HG02623 (cell line): ENCODE measurements at regions not wholly inside any gene's neighbourhood (a gene's known extent, or its start where the extent isn't known, plus 50 kb on each side); places are given as distances from the start of the nearest gene placed in this dataset.

Experiments
- ATAC-seq: cut with Tn5 transposase; IDR thresholded peaks from one replicate; pipeline ENCODE4 v1.9.1; 2021; ENCODE audit warnings: moderate library complexity; ENCODE audit not compliant: unreplicated experiment

- ATAC-seq: no peak
Observed at GRCh38 chr11:127898422-127899365, 688.7 kb downstream of the ETS1 start.

GRCh38 chr11:127895776-127896175 is 691.6 kb downstream of the ETS1 start:
- no peak for ATAC-seq

DNA sequence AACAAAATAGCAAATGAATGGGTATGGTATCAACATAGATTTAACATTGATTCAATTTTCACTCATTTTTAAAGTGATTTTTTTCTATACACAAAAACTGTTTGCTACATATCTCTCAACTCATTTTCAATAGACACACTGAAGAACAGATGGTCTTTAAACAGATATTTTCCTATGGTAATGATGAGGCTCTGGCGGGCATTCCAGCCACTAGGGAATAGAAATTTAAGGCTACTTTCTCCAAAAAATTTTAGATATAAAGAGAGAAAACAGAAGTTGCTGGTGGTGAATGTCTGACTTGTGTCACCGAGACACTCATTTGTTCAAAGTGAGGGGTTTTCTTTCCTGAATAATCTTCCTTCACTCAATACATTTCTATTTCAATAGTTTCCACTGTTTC is 693.0 kb downstream of the ETS1 start:
- ATAC-seq: no peak

DNA sequence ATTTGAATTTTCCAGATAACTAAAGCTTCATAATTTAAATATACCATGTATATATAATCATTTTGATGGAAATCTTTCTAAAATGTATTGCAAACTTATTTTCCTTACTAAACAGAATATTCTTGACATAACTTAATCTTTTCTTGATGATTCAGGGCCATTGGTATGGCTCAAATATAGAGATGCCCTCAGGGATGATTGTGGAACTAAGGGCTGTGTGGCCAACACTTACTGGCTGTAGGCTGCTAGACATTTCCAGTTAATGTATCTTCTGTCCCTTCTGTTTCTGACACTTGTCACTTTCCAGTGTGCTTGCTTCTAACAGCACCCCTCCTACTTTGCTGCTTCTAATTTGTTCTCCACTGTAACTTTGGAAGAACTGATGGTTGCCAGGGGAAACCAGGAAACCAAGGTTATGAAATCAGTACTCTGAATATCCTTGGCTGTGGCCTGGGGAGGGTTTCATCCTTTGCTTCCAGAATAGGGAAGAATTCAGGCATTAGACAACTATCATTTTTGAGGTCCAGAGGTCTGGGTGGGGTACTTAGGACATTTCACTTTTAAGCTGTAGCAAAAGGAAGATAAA is 697.2 kb downstream of the ETS1 start:
- no peak for ATAC-seq

- no peak for ATAC-seq
Observed at GRCh38 chr11:127888386-127888785, 699.0 kb downstream of the ETS1 start.

DNA sequence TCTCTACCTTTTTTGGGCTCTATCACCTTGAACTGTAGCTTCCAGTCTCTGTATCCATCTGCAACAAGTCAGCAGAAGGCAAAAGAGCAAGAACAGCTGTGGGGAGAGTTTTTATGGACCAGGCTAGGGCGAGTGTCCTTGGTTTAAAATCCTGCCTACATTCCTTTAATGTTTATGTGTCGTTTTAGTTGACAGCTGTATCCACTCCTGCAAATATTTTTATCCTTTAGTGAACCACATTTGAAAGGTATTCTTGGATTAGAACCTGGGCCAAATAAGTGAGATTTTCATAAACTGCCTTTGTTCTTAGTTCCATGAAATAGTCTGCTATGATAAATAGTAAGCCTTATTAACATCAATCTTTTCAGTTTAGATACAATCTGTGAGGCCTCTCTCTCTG is 712.2 kb downstream of the ETS1 start:
- ATAC-seq: no peak

DNA sequence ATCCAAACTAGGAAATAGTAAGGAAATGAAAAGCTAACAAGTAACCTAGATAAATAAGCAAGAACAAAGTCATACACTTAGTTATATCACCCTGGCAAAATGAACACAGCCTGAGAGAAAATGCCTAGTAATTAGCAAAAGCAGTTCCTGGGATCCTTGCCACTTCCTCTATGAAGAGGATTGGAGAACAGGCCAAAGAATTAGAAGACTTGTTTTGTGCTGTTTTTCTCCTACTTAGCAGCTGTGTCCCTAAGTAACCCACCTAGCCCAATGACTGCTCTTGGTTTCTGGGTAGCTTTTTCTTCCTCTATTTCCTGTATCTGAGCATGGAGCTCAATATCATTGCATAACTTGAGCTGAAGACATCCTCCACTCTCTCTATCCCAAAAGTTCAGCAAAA is 713.9 kb downstream of the ETS1 start:
- ATAC-seq: no peak

- no peak for ATAC-seq
Observed at GRCh38 chr11:127866109-127866508, 721.2 kb downstream of the ETS1 start.

DNA sequence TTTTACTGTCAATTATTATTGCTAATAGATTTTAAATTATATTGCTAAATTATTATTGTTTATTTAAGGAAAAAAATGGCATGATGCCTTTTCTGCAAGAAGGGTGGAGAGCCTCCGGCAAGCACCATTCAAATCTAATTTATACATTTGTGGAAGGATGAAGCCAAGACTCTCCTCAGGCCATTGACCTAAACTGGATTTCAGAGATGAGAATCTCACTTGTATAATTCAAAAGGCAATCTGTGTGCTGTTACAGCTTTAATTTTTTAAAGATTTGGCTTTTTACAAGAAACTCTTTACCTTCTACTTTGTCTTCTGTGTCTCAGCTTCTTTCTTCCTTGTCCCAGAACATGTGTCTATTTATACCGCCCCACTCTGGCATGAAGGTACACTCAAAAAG is 722.5 kb downstream of the ETS1 start:
- ATAC-seq: no peak

DNA sequence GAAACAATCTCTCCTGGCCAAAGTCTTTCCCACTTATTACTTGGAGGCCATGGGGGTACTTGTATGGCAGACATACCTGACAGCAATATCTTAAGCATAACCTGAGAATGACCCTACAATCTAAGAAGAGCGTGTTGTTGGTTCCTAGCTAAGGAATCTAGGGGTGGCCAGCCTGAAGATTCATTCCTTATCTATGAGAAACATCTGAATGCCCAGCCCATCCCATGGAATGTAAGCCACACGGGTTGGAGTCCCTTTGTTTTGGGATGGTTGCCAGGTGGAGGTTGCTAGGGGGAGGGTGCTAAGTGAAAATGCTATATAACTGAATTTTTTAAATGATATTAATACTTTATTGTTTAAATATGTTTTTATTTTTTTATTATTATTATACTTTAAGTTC is 725.0 kb downstream of the ETS1 start:
- ATAC-seq: no peak

DNA sequence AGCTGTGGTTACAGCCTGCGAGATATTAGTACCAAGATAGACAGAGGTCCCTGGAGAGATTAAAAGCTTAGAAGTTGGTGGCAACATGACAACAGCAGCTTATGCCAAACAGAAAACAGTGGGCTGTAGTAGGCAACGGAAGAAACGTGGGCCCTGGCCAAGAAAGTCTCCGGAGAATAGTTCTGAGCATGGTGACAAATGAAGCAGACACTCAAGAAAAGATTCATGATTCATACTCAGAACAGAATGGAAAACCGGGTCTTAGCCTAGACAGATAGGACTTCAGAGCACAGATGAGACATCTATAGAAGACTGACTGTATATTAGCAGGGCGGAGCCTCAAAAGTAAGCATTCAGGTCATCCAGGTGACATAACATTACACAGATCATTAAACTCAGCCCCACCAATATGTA is 727.4 kb downstream of the ETS1 start:
- no peak for ATAC-seq

DNA sequence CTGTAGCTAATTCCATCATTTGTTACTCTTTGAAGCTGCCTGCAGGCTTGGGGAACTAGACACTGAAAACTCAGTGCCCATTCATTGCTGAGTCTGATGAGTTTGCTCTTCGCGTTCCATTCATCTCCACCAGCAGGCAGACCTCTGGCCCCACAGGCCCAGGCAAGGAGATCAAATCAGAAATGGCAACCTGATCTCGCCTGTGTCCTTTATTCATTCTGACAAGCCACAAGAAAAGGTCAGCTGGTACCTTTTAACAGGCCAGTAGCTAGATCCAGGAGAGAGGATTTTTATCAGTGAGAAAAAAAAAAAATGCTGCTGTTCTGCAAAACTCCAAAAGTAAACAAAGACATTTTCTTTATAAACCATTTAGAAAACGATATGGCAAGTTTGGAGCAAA is 742.5 kb downstream of the ETS1 start:
- ATAC-seq: no peak

DNA sequence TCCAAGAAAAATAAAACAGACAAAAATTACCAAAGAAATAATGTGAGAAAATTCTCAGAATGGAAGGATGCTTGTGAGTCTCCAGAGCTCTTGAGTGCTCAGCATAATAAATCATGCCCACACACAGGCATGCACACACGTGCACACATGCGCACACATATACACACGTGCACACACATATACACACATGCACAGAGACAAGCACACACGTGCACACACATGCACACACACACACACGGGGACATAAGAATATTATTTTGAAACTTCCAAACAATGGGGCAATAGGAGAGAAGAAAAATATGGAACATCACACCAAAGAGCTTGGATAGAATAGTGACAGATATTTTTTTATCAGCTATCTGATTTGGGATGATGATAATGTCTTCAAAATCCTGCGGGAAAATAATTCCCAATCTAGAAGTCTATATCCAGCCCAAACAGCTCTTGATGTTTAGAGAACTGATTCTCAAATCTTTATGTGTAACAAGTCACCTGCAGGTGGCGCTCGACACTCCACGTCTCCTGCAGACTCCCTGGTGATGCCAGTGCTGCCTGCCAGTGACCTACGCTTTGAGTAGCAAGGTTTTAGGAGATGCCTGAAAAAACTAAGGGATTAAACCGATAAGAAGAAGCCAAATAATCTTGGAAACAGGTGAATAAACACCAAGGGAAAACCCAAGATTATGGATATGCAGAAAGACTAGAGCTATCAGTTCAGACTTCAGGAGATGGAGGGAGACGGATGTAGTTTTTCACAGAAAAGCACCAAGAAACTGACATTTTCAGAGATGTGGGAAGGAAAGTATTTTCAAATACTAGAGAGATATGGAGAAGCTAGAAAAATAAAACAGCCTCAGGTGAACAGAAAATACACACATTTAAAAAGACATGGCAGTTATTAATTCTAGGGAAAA is 743.6 kb downstream of the ETS1 start:
- ATAC-seq: peak; percentile 75

DNA sequence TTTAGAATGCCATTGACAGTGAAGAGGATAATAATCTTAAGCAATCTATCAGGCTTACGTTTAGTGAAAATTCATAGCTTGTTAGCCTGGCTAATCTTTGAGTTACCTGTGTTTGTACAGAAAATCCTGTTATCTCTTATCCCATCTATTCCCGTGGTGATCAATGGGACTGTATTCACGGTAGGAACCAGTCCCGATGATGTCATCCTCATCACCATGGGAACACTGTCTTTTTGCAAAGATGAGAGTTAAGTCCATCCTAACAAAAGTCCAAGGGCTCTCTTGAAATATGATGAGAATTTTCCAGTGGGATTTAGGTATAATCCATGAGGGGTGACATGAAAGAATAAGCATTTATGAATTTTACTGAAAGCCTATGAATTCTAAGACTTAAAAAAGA is 762.2 kb downstream of the ETS1 start:
- no peak for ATAC-seq

DNA sequence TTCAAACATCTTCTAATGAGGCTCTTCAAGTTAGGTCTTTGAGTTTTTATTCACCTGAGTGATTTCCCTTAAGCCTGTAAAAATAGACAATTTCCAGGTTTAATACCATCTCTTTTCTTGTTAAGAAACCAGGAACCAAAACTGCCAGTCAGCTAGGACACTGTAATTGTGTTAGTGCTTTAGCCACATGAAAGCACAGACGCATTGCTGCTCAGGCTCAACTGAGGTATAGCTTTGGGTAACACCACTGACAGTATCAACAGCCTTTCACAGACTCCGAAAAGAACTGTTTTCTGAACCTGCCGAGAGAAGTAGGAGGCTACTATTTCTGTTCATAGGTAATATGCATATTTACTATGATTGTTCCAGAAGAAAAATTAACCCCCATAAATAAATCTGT is 768.7 kb downstream of the ETS1 start:
- ATAC-seq: no peak

- ATAC-seq: no peak
Observed at GRCh38 chr11:127816962-127817361, 770.4 kb downstream of the ETS1 start.

DNA sequence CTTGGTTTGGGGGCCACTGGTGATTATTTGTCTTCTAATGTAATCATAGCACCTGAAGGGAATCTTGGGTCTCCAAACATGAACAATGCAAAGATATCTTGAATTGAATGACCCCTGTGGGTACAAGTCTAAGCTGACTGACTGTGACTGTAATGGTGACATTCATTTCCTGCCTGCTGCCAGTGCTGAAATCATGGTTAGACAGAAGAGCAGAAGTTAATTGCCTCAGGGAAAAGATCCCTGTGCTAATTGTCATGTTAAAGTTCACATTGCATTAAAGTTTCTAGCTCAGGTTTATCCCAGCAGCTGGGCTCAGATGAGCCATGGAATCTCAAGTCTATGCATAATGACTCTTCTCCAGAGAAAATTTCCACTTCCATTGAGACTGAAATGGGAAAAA is 772.0 kb downstream of the ETS1 start:
- no peak for ATAC-seq

DNA sequence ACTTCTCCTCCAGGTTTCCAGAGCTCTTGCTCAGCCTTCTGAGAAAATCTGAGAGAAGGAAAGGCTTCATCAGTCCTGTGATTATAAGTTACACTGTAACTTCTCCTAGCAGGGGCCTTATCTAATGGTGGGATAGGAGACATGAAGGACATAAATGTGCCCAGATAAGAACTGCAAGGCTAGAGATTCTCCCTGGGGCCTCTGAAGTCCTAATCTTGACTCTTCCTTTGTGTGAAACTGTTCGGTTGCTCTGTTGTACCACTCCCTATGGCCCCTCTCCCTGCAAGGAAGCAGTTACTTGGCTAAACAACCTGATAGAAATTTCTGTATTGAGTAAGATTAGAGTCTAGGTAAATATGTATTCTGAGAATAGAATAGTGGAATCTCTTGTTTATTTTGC is 780.9 kb downstream of the ETS1 start:
- ATAC-seq: no peak

GRCh38 chr11:127805771-127806170 is 781.6 kb downstream of the ETS1 start:
- no peak for ATAC-seq

GRCh38 chr11:127804747-127805400 is 782.5 kb downstream of the ETS1 start:
- ATAC-seq: no peak

DNA sequence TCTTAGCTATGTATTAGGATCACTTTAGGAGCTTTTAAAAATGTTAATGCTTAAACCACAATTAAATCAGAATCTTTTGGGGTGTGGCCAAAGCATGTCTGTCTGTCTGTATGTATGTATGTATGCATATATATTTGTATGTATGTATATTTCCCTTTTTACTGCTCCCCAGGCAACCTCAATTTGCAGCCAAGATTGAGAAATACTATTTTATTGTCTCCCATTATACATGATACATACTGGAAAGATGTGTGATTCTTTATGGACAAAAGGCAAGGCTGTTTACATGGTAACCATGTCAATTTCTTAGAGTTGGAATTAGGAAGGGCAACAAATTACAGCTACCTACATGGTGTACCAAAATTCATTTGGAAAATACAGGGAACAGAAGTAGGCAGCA is 783.6 kb downstream of the ETS1 start:
- no peak for ATAC-seq
